Left ventricle myocardium inferior (tissue), 1 donor: ENCODE measurements at regions not wholly inside any gene's neighbourhood (a gene's known extent, or its start where the extent isn't known, plus 50 kb on each side); places are given as distances from the start of the nearest gene placed in this dataset.

ENCODE experiments used
- DNase-seq: peaks from one replicate; pipeline ENCODE4 v3.0.0-alpha.2; 2020
- H3K27ac ChIP-seq: fragments of 200-600 bp; replicated peaks from 2 replicates; pipeline ENCODE4 v1.8.0; 2021
- H3K27me3 ChIP-seq: fragments of 200-600 bp; 2 replicates; pipeline ENCODE4 v1.8.0; 2021; ENCODE audit warnings: low read depth
- H3K36me3 ChIP-seq: fragments of 200-600 bp; 2 replicates; pipeline ENCODE4 v1.8.0; 2021
- H3K4me1 ChIP-seq: fragments of 200-600 bp; 2 replicates; pipeline ENCODE4 v1.8.0; 2021
- H3K4me3 ChIP-seq: fragments of 200-600 bp; 2 replicates; pipeline ENCODE4 v1.8.0; 2021; ENCODE audit warnings: mild to moderate bottlenecking, moderate library complexity
- H3K9me3 ChIP-seq: fragments of 200-600 bp; replicated peaks from 2 replicates; pipeline ENCODE4 v1.8.0; 2021
- intact Hi-C: fragments of 100-400 bp; cut with micrococcal nuclease; formaldehyde crosslinking; loops from one replicate; pipeline ENCODE4 v1.11.0; 2022
- TF ChIP-seq, protein P1 (sequence below): fragments of 200-600 bp; IDR thresholded peaks from 2 replicates; pipeline ENCODE4 v1.8.0; 2021; ENCODE audit warnings: antibody characterized with exemption, mild to moderate bottlenecking, borderline replicate concordance
- donor health status: DM: no; HTN: yes; CAD: no; lungs with severe emphysema.

DNA sequence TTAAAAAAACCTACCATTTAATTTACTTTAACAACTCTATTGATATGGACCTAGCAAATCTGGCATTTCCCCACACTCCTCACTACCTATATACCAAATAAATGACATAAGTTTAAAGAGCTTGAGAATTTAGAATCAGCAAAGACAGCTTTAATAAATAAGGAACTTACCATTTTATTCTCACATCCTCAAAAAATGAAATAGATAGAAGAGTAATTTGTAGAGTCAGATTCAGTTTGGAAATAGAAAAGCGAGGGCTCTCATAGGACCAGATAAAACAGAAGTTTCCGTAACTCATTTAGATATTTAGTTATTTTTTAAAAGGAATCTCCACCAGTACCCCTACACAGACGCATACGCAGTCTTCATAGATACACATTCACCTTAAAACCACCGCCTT, 117.9 kb downstream of the RGS2 start:
- Histone ChIP-seq H3K27me3 (no peaks in the 10 kb centered on the region), H3K36me3 (no peaks in the 10 kb centered on the region), H3K4me3 (no peak overlapping the region), H3K4me1 (peaks cover 15% of the 10 kb centered on the region), H3K9me3 (no peaks in the 10 kb centered on the region), H3K27ac (no peak overlapping the region)
- intact Hi-C loops, result no loop called here
- TF ChIP-seq, protein P1, sequence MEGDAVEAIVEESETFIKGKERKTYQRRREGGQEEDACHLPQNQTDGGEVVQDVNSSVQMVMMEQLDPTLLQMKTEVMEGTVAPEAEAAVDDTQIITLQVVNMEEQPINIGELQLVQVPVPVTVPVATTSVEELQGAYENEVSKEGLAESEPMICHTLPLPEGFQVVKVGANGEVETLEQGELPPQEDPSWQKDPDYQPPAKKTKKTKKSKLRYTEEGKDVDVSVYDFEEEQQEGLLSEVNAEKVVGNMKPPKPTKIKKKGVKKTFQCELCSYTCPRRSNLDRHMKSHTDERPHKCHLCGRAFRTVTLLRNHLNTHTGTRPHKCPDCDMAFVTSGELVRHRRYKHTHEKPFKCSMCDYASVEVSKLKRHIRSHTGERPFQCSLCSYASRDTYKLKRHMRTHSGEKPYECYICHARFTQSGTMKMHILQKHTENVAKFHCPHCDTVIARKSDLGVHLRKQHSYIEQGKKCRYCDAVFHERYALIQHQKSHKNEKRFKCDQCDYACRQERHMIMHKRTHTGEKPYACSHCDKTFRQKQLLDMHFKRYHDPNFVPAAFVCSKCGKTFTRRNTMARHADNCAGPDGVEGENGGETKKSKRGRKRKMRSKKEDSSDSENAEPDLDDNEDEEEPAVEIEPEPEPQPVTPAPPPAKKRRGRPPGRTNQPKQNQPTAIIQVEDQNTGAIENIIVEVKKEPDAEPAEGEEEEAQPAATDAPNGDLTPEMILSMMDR, result no peak
- no peak for DNase-seq

DNA sequence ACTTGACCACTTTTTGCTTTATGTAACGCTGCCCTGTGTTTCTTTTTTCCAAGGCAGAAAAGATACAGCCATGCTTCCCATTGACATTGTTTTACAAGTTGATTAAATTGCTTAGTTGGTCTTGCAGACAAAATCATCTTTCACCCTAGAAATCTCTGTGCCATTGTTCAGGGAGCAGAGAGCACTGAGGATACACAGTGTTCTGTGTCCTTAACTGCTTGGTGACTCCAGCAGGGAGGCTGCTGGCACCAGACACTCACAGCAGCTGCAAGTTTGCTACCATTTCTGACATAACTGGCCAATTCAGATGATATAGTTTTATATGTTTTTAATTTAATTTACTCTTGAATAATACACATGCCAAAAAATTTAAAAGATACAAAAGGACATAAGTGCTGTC, 118.7 kb downstream of the RGS2 start:
- H3K36me3 ChIP-seq, result no peaks in the 10 kb centered on the region
- DNase-seq, result no peak

DNA sequence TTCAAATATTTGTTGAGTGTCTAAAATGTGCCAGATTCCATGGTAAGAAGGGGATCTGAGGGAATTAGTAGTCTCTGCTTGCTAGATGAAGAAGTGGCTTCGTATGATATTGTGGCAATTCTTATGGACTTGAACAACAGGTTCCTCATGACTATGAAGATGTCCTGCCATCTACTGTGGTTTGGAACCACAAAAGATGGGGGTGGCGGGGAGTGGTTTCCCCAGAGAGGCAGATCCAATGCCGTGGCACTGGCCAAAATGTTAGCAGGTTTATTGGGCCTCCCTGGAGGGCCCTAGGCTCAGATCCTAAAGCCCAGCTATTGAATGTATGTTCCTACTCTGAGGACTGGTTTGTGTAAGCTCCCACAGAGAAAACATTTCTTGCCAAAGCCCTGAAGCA, 120.8 kb downstream of the RGS2 start:
- Histone ChIP-seq H3K27me3 (no peaks in the 10 kb centered on the region), H3K4me3 (no peak overlapping the region), H3K9me3 (no peaks in the 10 kb centered on the region), H3K36me3 (no peaks in the 10 kb centered on the region), H3K4me1 (peaks cover 15% of the 10 kb centered on the region), H3K27ac (no peak overlapping the region)
- intact Hi-C loops, result no loop called here
- DNase-seq, result no peak
- TF ChIP-seq, protein P1, result no peak

More for the DNA sequence above, 118.7 kb downstream of the RGS2 start:
- Histone ChIP-seq H3K4me1 (peaks cover 15% of the 10 kb centered on the region), H3K9me3 (no peaks in the 10 kb centered on the region), H3K27me3 (no peaks in the 10 kb centered on the region), H3K4me3 (no peak overlapping the region), H3K27ac (no peak overlapping the region)
- TF ChIP-seq, protein P1, result no peak
- intact Hi-C loops, result no loop called here

DNA sequence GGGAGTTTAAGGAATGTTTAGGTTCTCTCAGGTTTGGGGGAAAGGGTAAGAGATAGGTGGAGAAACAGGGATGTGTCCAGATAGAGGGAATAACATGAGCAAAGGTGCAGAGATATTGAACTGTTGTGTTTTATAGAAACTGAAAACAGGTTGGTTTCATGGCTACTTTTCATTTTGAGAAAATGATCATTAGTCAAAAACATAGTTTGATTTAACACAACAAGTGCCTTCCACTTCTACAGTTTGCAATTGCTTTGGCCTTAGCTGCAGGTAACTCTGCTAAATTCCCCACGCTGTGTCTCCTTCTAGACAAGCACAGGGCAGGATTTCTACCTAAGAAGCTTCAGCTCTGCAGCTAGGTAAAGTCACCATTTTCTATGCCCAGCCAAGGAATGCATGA, 124.9 kb downstream of the RGS2 start:
- H3K27me3 ChIP-seq, result no peaks in the 10 kb centered on the region
- no peak for DNase-seq
- no peak overlapping the region for H3K4me3 ChIP-seq
- intact Hi-C loops, result no loop called here
- H3K9me3 ChIP-seq, result no peaks in the 10 kb centered on the region
- H3K4me1 ChIP-seq, result no peaks in the 10 kb centered on the region
- H3K36me3 ChIP-seq, result no peaks in the 10 kb centered on the region
- TF ChIP-seq, protein P1, result no peak
- no peak overlapping the region for H3K27ac ChIP-seq

DNA sequence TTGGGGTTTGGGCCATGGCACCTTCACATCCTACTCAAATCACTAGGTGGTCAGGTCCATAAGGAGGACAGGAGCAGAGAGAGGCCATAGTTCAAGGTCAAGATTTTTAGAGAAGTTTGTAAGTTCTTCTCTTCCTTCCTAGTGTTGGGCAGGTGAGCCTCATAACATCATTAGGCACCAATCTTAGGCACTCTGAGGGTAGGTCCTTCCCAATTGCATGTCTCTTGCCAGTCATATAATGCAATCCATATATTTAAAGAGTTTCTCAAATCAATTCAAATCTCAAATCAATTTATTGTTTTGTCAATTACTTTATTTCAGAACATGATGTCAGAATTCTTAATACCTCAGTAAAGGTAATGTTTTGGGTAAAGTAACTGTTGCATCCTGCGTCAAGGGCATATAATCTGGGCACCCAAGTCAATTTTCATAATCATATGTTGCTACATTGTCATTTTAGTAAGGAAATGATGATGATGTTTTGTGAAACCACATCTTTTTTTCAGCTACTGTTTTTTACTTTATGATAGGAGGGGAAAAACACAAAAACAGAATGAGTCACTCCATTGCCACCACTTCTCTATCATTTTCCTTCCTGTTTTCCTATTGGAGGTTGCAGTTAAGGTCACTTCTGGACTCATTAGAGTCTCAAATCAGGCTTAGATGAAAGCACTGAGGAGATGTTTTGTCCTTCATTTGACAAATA, 122.7 kb downstream of the UCHL5 start:
- DNase-seq, result no peak
- H3K36me3 ChIP-seq, result no peaks in the 10 kb centered on the region
- H3K9me3 ChIP-seq, result no peaks in the 10 kb centered on the region
- H3K27me3 ChIP-seq, result no peaks in the 10 kb centered on the region
- H3K27ac ChIP-seq, result no peak overlapping the region
- no peak overlapping the region for H3K4me3 ChIP-seq
- intact Hi-C loops, result no loop called here
- TF ChIP-seq, protein P1, result no peak
- no peaks in the 10 kb centered on the region for H3K4me1 ChIP-seq
